H1 (cell line): ENCODE measurements at regions not wholly inside any gene's neighbourhood (a gene's known extent, or its start where the extent isn't known, plus 50 kb on each side); places are given as distances from the start of the nearest gene placed in this dataset.

Experiments used
- CTCF ChIA-PET: fragments of 300-600 bp; sonication (Branson Sonifier 250); formaldehyde crosslinking; loops from one replicate; lab custom pipeline; 2021; ENCODE audit not compliant: partially characterized antibody; lab: Charles Lee
- POLR2A ChIA-PET: fragments of 300-600 bp; sonication (Branson Sonifier 250); formaldehyde crosslinking; loops from one replicate; lab custom pipeline; 2021; ENCODE audit warnings: inconsistent platforms; ENCODE audit not compliant: partially characterized antibody; lab: Charles Lee
- DNase-seq, 2 experiments: peaks; one replicate each; pipeline versions ENCODE4 v3.0.0 to v3.0.0-alpha.2; 2010 to 2022; ENCODE audit warnings: low spot score in 2 of 2, low read depth in 1 of 2, mixed read lengths in 1 of 2
- FAIRE-seq: peaks from 2 replicates; lab custom pipeline; 2011; peaks lifted over from hg19 to GRCh38; lab: Jason Lieb, UNC
- H2AFZ ChIP-seq: 2 replicates; pipeline ENCODE4 v1.8.1; 2012; ENCODE audit warnings: low read length, inconsistent platforms
- H2AK5ac ChIP-seq: 2 replicates; pipeline ENCODE4 v1.6.1; 2013; ENCODE audit warnings: low read depth, low read length
- H2BK120ac ChIP-seq: replicated peaks from 2 replicates; pipeline ENCODE3; 2013; ENCODE audit warnings: low read depth, low read length, inconsistent platforms
- H2BK12ac ChIP-seq: 2 replicates; pipeline ENCODE4 v1.6.1; 2013; ENCODE audit warnings: low read depth, low read length
- H2BK15ac ChIP-seq: 2 replicates; pipeline ENCODE4 v1.6.1; 2013; ENCODE audit warnings: low read length
- H2BK20ac ChIP-seq: 2 replicates; pipeline ENCODE4 v1.6.1; 2013; ENCODE audit warnings: low read length
- H2BK5ac ChIP-seq: 2 replicates; pipeline ENCODE4 v1.6.1; 2013; ENCODE audit warnings: low read depth, low read length
- H3K14ac ChIP-seq: 2 replicates; pipeline ENCODE4 v1.6.1; 2013; ENCODE audit warnings: inconsistent platforms; ENCODE audit not compliant: insufficient read length
- H3K18ac ChIP-seq: 2 replicates; pipeline ENCODE4 v1.6.1; 2013; ENCODE audit warnings: low read length; ENCODE audit errors: extremely low read depth
- H3K23ac ChIP-seq: 2 replicates; pipeline ENCODE4 v1.6.1; 2013; ENCODE audit warnings: inconsistent platforms; ENCODE audit not compliant: insufficient read length
- H3K23me2 ChIP-seq: 2 replicates; pipeline ENCODE4 v1.6.1; 2013; ENCODE audit warnings: low read depth, low read length
- H3K27ac ChIP-seq: 2 replicates; pipeline ENCODE4 v1.6.1; 2011; ENCODE audit warnings: low read depth, low read length, inconsistent platforms
- H3K27me3 ChIP-seq, 4 experiments: replicated peaks in 1 of 4; 1 replicate in 1 of 4; 2 replicates in 3 of 4; pipeline versions ENCODE4 v1.6.1 to v1.8.1; 2011 to 2013; ENCODE audit warnings: low read length in 3 of 4, mild to moderate bottlenecking in 3 of 4, inconsistent platforms in 2 of 4, mixed read lengths in 2 of 4, moderate library complexity in 1 of 4; ENCODE audit not compliant: control insufficient read depth in 3 of 4, insufficient read depth in 3 of 4; ENCODE audit errors: extremely low read depth in 1 of 4
- H3K36me3 ChIP-seq, 4 experiments: 2 replicates each; pipeline versions ENCODE4 v1.6.1 to v1.8.1; 2011 to 2013; ENCODE audit warnings: mild to moderate bottlenecking in 4 of 4, low read length in 3 of 4, moderate library complexity in 2 of 4, control low read depth in 1 of 4, inconsistent platforms in 1 of 4; ENCODE audit not compliant: insufficient read depth in 4 of 4, control insufficient read depth in 2 of 4
- H3K4ac ChIP-seq: replicated peaks from 2 replicates; pipeline ENCODE3; 2013; ENCODE audit warnings: low read length, low read depth, mixed read lengths, inconsistent platforms; ENCODE audit not compliant: insufficient read length
- H3K4me1 ChIP-seq, 4 experiments: replicated peaks in 1 of 4; 1 replicate in 1 of 4; 2 replicates in 3 of 4; pipeline versions ENCODE4 v1.6.1 to v1.8.1; 2011 to 2013; ENCODE audit warnings: low read length in 3 of 4, inconsistent platforms in 2 of 4, mixed read lengths in 1 of 4; ENCODE audit not compliant: insufficient read depth in 4 of 4, control insufficient read depth in 3 of 4
- H3K4me2 ChIP-seq, 2 experiments: 2 replicates each; pipeline versions ENCODE4 v1.6.1 to v1.8.1; 2011 to 2013; ENCODE audit warnings: low read depth in 2 of 2, low read length in 2 of 2, control low read depth in 1 of 2, inconsistent platforms in 1 of 2, mild to moderate bottlenecking in 1 of 2; ENCODE audit not compliant: insufficient read depth in 1 of 2
- H3K4me3 ChIP-seq, 4 experiments: fragments of 200-600, 300-600 bp in 1 of 4; sonication (generic), shearing (Covaris generic), sonication (Bioruptor Twin) in 1 of 4; 2 replicates each; pipeline versions ENCODE4 v1.5.1 to v1.8.1; 2011 to 2016; ENCODE audit warnings: low read length in 4 of 4, low read depth in 3 of 4, control low read depth in 2 of 4, inconsistent platforms in 2 of 4, mild to moderate bottlenecking in 2 of 4, mixed read lengths in 1 of 4, moderate library complexity in 1 of 4; ENCODE audit not compliant: insufficient read depth in 2 of 4; ENCODE audit errors: extremely low read depth in 1 of 4
- H3K56ac ChIP-seq: replicated peaks from 2 replicates; pipeline ENCODE3; 2013; ENCODE audit warnings: low read depth, mild to moderate bottlenecking, mixed read lengths, low read length, inconsistent platforms; ENCODE audit not compliant: insufficient read length
- H3K79me1 ChIP-seq: 2 replicates; pipeline ENCODE4 v1.6.1; 2013; ENCODE audit warnings: low read depth, low read length, control low read depth
- H3K79me2 ChIP-seq, 2 experiments: 2 replicates each; pipeline versions ENCODE4 v1.6.1 to v1.8.1; 2012 to 2013; ENCODE audit warnings: low read length in 2 of 2, mild to moderate bottlenecking in 2 of 2, inconsistent platforms in 1 of 2; ENCODE audit not compliant: insufficient read depth in 2 of 2, control insufficient read depth in 1 of 2
- H3K9ac ChIP-seq, 4 experiments: replicated peaks in 1 of 4; 1 replicate in 1 of 4; 2 replicates in 3 of 4; pipeline versions ENCODE4 v1.6.1 to v1.8.1; 2011 to 2013; ENCODE audit warnings: low read depth in 3 of 4, low read length in 3 of 4, control low read depth in 2 of 4, mild to moderate bottlenecking in 2 of 4, moderate library complexity in 2 of 4, inconsistent platforms in 1 of 4; ENCODE audit errors: extremely low read depth in 1 of 4
- H3K9me3 ChIP-seq, 2 experiments: 2 replicates each; pipeline versions ENCODE4 v1.6.1 to v1.8.1; 2012 to 2013; ENCODE audit warnings: mild to moderate bottlenecking in 2 of 2, moderate library complexity in 2 of 2, control low read depth in 1 of 2, inconsistent platforms in 1 of 2, low read depth in 1 of 2, low read length in 1 of 2, mixed read lengths in 1 of 2; ENCODE audit not compliant: insufficient read depth in 2 of 2
- H4K20me1 ChIP-seq, 2 experiments: replicated peaks in 1 of 2; 2 replicates each; pipeline versions ENCODE3 to v1.8.1; 2011 to 2013; ENCODE audit warnings: inconsistent platforms in 2 of 2, low read length in 2 of 2, mild to moderate bottlenecking in 1 of 2; ENCODE audit not compliant: insufficient read depth in 2 of 2, control insufficient read depth in 1 of 2
- H4K5ac ChIP-seq: 2 replicates; pipeline ENCODE4 v1.6.1; 2013; ENCODE audit warnings: low read length, low read depth, mixed read lengths, inconsistent platforms; ENCODE audit not compliant: insufficient read length
- H4K8ac ChIP-seq: 2 replicates; pipeline ENCODE4 v1.8.0; 2013; ENCODE audit warnings: mild to moderate bottlenecking, moderate library complexity, low read length, inconsistent platforms; ENCODE audit not compliant: insufficient read depth; ENCODE audit errors: extremely low read depth
- H4K91ac ChIP-seq: replicated peaks from 2 replicates; pipeline ENCODE3; 2013; ENCODE audit warnings: low read length, mixed read lengths, inconsistent platforms; ENCODE audit not compliant: insufficient read length
- MAX ChIP-seq: IDR thresholded peaks from 2 replicates; pipeline ENCODE4 v1.6.1; 2012; ENCODE audit warnings: inconsistent platforms
- SIRT6 ChIP-seq: IDR thresholded peaks from one replicate; pipeline ENCODE4 v1.7.1; 2012; ENCODE audit warnings: low read length, inconsistent platforms
- WGBS, 2 experiments: shearing (Covaris generic) in 1 of 2; methylation state at CpG; one replicate each; pipeline versions ENCODE4 v1.1.6 to v1.1.7; 2013 to 2015; ENCODE audit warnings: low lambda C conversion rate in 2 of 2, mixed read lengths in 2 of 2, inconsistent platforms in 1 of 2, low coverage in 1 of 2, missing lambda C conversion rate in 1 of 2; ENCODE audit not compliant: insufficient replicate concordance in 2 of 2, insufficient coverage in 1 of 2, insufficient read length in 1 of 2; ENCODE audit errors: extremely low coverage in 1 of 2, missing lambda C conversion rate in 1 of 2; 5-methylcytosine and 5-hydroxymethylcytosine counted together

- Histone ChIP-seq H3K9me3 (no peaks in the 10 kb centered on the region), H4K20me1 (no peaks in the 10 kb centered on the region), H3K36me3 (no peaks in the 10 kb centered on the region), H3K4ac (no peak overlapping the region), H3K4me3 (no peak overlapping the region), H3K56ac (no peak overlapping the region), H3K79me1 (no peaks in the 10 kb centered on the region), H3K4me2 (no peak overlapping the region), H3K9ac (no peak overlapping the region), H2BK120ac (no peak overlapping the region), H3K14ac (no peak overlapping the region), H4K5ac (no peak overlapping the region), H3K79me2 (no peaks in the 10 kb centered on the region), H4K8ac (no peak overlapping the region), H2BK5ac (no peak overlapping the region), H3K23ac (no peak overlapping the region), H2AFZ (no peak overlapping the region), H2BK20ac (no peak overlapping the region), H4K91ac (no peak overlapping the region), H2AK5ac (no peak overlapping the region), H3K23me2 (no peaks in the 10 kb centered on the region), H3K27me3 (no peaks in the 10 kb centered on the region), H3K27ac (no peak overlapping the region), H2BK15ac (no peak overlapping the region), H3K4me1 (no peaks in the 10 kb centered on the region; a peak in 1 of 7 replicates), H2BK12ac (no peak overlapping the region), H3K18ac (no peak overlapping the region)
- no peak for DNase-seq
- POLR2A ChIA-PET, result interaction anchor here (0.6 kb wide), 1 partner anchor 24 kb away, joined by 3 read pairs; no protein-coding TSS in a partner anchor
- CTCF ChIA-PET, result interaction anchor here (0.6 to 4.5 kb wide), 4 partner anchors 11 to 985 kb away, joined by 3 to 25 read pairs (median 5); no protein-coding TSS in a partner anchor
- FAIRE-seq, result no peak
- 77% methylated on average over 6 of the region's 6 CpGs; no CpG with 5 or more reads in 1 of the 2 experiments for WGBS, 2 experiments
- TF ChIP-seq SIRT6 (no peak), MAX (no peak)
Measured at GRCh38 chr6:21511891-21512550, 81.5 kb upstream of the SOX4 start.
